ENCODE measurements at regions not wholly inside any gene's neighbourhood (a gene's known extent, or its start where the extent isn't known, plus 50 kb on each side); places are given as distances from the start of the nearest gene placed in this dataset.

DNA sequence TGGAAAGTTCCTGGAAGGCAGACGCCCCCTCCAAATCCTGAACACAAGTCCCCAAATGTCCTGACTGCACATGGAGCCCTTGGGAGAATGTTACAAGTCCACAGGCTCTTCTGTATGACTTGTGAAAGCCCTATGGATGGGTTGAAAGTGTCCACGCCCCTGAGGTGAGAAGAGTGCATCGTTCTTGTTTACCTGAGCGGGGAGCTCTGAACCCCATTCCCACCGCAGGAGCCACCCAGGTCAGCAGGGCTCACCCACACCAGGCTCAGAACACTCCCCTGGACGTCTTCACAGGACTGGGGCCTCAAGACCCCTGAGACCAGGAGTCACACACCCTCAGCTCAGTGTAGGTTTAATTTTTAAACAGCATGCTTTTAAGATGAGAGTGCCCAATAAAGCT is 84.2 kb upstream of the TMEM18 start:
- TF ChIP-seq, protein P1, sequence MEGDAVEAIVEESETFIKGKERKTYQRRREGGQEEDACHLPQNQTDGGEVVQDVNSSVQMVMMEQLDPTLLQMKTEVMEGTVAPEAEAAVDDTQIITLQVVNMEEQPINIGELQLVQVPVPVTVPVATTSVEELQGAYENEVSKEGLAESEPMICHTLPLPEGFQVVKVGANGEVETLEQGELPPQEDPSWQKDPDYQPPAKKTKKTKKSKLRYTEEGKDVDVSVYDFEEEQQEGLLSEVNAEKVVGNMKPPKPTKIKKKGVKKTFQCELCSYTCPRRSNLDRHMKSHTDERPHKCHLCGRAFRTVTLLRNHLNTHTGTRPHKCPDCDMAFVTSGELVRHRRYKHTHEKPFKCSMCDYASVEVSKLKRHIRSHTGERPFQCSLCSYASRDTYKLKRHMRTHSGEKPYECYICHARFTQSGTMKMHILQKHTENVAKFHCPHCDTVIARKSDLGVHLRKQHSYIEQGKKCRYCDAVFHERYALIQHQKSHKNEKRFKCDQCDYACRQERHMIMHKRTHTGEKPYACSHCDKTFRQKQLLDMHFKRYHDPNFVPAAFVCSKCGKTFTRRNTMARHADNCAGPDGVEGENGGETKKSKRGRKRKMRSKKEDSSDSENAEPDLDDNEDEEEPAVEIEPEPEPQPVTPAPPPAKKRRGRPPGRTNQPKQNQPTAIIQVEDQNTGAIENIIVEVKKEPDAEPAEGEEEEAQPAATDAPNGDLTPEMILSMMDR (IDR thresholded peaks at IDR 0.05): no peak
- TF ChIP-seq ZFX (IDR thresholded peaks at IDR 0.05; ENCODE audit: borderline replicate concordance): no peak

Data from 22Rv1 (cell line).